Uterus (tissue), 3 donors: ENCODE measurements at regions not wholly inside any gene's neighbourhood (a gene's known extent, or its start where the extent isn't known, plus 50 kb on each side); places are given as distances from the start of the nearest gene placed in this dataset.

Experiments
- DNase-seq, 2 donors: peaks; one replicate each; pipeline ENCODE4 v3.0.0-alpha.2; 2019 to 2020
- H3K27ac ChIP-seq, 2 donors: fragments of 200-600 bp; sonication (generic); 1 replicate in 1 of 2; 2 replicates in 1 of 2; pipeline ENCODE4 v1.5.1; 2016 to 2018
- H3K27me3 ChIP-seq, 2 donors: fragments of 200-600 bp; sonication (generic); one replicate each; pipeline ENCODE4 v1.5.1; 2018 to 2019; ENCODE audit warnings: control low read depth in 1 of 2
- H3K36me3 ChIP-seq, 2 donors: fragments of 200-600 bp; sonication (generic); one replicate each; pipeline ENCODE4 v1.5.1; 2019; ENCODE audit warnings: control low read depth in 1 of 2
- H3K4me1 ChIP-seq, 2 donors: fragments of 200-600 bp; sonication (generic); one replicate each; pipeline ENCODE4 v1.5.1; 2018 to 2019; ENCODE audit warnings: control low read depth in 1 of 2
- H3K4me3 ChIP-seq, 2 donors: fragments of 200-600 bp; sonication (generic); 1 replicate in 1 of 2; 2 replicates in 1 of 2; pipeline ENCODE4 v1.5.1; 2018 to 2019; ENCODE audit warnings: mild to moderate bottlenecking in 1 of 2
- H3K9me3 ChIP-seq, 2 donors: fragments of 200-600 bp; sonication (generic); one replicate each; pipeline ENCODE4 v1.5.1; 2019; ENCODE audit warnings: control low read depth in 1 of 2
- CTCF ChIP-seq, 4 experiments: fragments of 200-600 bp in 2 of 4; fragments of 450-650 bp in 2 of 4; sonication (generic) in 2 of 4; IDR thresholded peaks; one replicate each; pipeline ENCODE4 v1.5.1; 2016 to 2019; ENCODE audit warnings: antibody characterized with exemption in 4 of 4, mild to moderate bottlenecking in 2 of 4, moderate library complexity in 1 of 4
- POLR2A ChIP-seq, 2 donors: fragments of 450-650 bp; IDR thresholded peaks; one replicate each; pipeline ENCODE4 v1.6.1; 2016; ENCODE audit warnings: antibody characterized with exemption in 2 of 2, mild to moderate bottlenecking in 1 of 2, moderate library complexity in 1 of 2
- intact Hi-C: fragments of 100-400 bp; cut with DNase I; formaldehyde crosslinking; loops from one replicate; pipeline ENCODE4 v1.15.1; 2023; ENCODE audit warnings: low total_unique reads
- donor health status: DM: yes; HTN: yes; CAD: no.

GRCh38 chr12:75611041-75611440, 99.6 kb upstream of the KRR1 start:
- intact Hi-C loops: no loop called here

GRCh38 chr12:75606956-75607355, 95.5 kb upstream of the KRR1 start:
- no peak for DNase-seq
- intact Hi-C loops: no loop called here
- no peak for TF ChIP-seq CTCF (IDR thresholded peaks at IDR 0.05)

More at GRCh38 chr12:75611041-75611440, 99.6 kb upstream of the KRR1 start:
- no peaks in the 10 kb centered on the region for H3K9me3 ChIP-seq
- H3K27ac ChIP-seq: no peak overlapping the region
- TF ChIP-seq POLR2A (IDR thresholded peaks at IDR 0.05) (no peak), CTCF (IDR thresholded peaks at IDR 0.05) (no peak)
- H3K4me3 ChIP-seq: no peak overlapping the region
- H3K4me1 ChIP-seq: peaks cover 0 to 4% of the 10 kb centered on the region in 2 donors
- H3K27me3 ChIP-seq: no peaks in the 10 kb centered on the region
- DNase-seq: no peak
- H3K36me3 ChIP-seq: no peaks in the 10 kb centered on the region

GRCh38 chr12:75606151-75606550, 94.7 kb upstream of the KRR1 start:
- H3K36me3 ChIP-seq: no peaks in the 10 kb centered on the region
- intact Hi-C loops: no loop called here
- no peak overlapping the region for H3K4me3 ChIP-seq
- H3K4me1 ChIP-seq: peaks cover 0 to 6% of the 10 kb centered on the region in 2 donors
- DNase-seq: no peak
- no peak for TF ChIP-seq POLR2A (IDR thresholded peaks at IDR 0.05)
- TF ChIP-seq CTCF (IDR thresholded peaks at IDR 0.05): no peak
- no peaks in the 10 kb centered on the region for H3K9me3 ChIP-seq
- H3K27ac ChIP-seq: no peak overlapping the region
- H3K27me3 ChIP-seq: no peaks in the 10 kb centered on the region

More at GRCh38 chr12:75606956-75607355, 95.5 kb upstream of the KRR1 start:
- H3K27ac ChIP-seq: no peak overlapping the region
- no peak overlapping the region for H3K4me3 ChIP-seq
- H3K4me1 ChIP-seq: peaks cover 0 to 6% of the 10 kb centered on the region in 2 donors
- H3K36me3 ChIP-seq: no peaks in the 10 kb centered on the region
- no peaks in the 10 kb centered on the region for H3K9me3 ChIP-seq
- H3K27me3 ChIP-seq: no peaks in the 10 kb centered on the region

DNA sequence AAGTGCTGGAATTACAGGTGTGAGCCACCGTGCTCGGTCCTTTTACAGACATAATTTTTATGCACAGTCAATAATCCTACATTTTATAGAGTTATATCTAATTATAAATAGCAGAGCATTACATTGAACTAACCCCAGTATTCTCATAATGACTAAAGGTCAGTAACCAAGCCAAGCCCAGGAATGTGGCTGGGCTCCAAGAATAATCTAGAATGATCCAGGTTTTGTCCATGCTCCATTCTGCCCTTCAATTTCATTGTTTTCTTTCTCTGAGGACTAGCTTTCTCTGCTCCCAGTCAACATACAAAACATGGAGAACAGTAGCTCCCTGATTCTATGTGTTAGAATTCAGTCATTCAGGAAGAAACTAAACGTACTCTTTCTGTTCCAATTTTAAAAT, 92.1 kb upstream of the KRR1 start:
- H3K4me1 ChIP-seq: peaks cover 0 to 6% of the 10 kb centered on the region in 2 donors
- H3K36me3 ChIP-seq: no peaks in the 10 kb centered on the region
- intact Hi-C loops: no loop called here
- no peak for DNase-seq
- TF ChIP-seq CTCF (IDR thresholded peaks at IDR 0.05) (no peak), POLR2A (IDR thresholded peaks at IDR 0.05) (no peak)
- no peaks in the 10 kb centered on the region for H3K9me3 ChIP-seq
- no peak overlapping the region for H3K27ac ChIP-seq
- no peak overlapping the region for H3K4me3 ChIP-seq
- no peaks in the 10 kb centered on the region for H3K27me3 ChIP-seq

GRCh38 chr12:75602106-75602505, 90.7 kb upstream of the KRR1 start:
- H3K36me3 ChIP-seq: no peaks in the 10 kb centered on the region
- intact Hi-C loops: no loop called here
- no peak overlapping the region for H3K4me3 ChIP-seq
- TF ChIP-seq POLR2A (IDR thresholded peaks at IDR 0.05) (no peak), CTCF (IDR thresholded peaks at IDR 0.05) (no peak)
- no peak for DNase-seq
- no peak overlapping the region for H3K27ac ChIP-seq
- H3K4me1 ChIP-seq: peaks cover 0 to 6% of the 10 kb centered on the region in 2 donors
- H3K9me3 ChIP-seq: no peaks in the 10 kb centered on the region
- H3K27me3 ChIP-seq: no peaks in the 10 kb centered on the region
